ENCODE measurements at regions not wholly inside any gene's neighbourhood (a gene's known extent, or its start where the extent isn't known, plus 50 kb on each side); places are given as distances from the start of the nearest gene placed in this dataset.

DNA sequence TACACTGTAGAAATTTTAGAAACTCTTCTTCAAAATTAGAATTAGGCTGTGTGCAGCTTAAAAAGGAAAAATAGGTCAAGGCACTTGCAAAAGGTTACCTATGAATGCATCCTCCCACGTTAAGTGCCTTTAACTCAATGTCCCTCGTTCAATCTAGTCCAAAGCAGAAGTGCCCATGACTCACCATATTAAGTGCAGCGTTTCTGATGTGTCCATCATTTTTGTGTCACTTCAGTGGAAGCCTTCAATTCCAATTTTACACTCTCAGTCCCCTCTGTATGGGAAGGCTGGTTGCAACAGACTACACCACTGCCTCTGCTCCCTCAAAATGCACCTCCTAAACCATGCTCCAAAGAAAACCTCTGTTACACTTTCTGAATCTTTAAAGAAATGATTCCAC, 53.4 kb downstream of the FOXB1 start:
- DNase-seq (ENCODE audit: low spot score), result no peak
- Histone ChIP-seq H3K4me3 (no peak overlapping the region), H3K27ac (no peak overlapping the region)
- TF ChIP-seq, protein P1, sequence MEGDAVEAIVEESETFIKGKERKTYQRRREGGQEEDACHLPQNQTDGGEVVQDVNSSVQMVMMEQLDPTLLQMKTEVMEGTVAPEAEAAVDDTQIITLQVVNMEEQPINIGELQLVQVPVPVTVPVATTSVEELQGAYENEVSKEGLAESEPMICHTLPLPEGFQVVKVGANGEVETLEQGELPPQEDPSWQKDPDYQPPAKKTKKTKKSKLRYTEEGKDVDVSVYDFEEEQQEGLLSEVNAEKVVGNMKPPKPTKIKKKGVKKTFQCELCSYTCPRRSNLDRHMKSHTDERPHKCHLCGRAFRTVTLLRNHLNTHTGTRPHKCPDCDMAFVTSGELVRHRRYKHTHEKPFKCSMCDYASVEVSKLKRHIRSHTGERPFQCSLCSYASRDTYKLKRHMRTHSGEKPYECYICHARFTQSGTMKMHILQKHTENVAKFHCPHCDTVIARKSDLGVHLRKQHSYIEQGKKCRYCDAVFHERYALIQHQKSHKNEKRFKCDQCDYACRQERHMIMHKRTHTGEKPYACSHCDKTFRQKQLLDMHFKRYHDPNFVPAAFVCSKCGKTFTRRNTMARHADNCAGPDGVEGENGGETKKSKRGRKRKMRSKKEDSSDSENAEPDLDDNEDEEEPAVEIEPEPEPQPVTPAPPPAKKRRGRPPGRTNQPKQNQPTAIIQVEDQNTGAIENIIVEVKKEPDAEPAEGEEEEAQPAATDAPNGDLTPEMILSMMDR (IDR thresholded peaks at IDR 0.05), result no peak

GRCh38 chr15:60059186-60059585, 55.1 kb downstream of the FOXB1 start:
- no peak for DNase-seq (ENCODE audit: low spot score)

GRCh38 chr15:60061758-60062157, 57.6 kb downstream of the FOXB1 start:
- no peak for DNase-seq (ENCODE audit: low spot score)
- Histone ChIP-seq H3K27ac (no peak overlapping the region), H3K4me3 (no peak overlapping the region)
- TF ChIP-seq, protein P1 (IDR thresholded peaks at IDR 0.05), result no peak

More at GRCh38 chr15:60059186-60059585, 55.1 kb downstream of the FOXB1 start:
- TF ChIP-seq, protein P1 (IDR thresholded peaks at IDR 0.05), result no peak
- Histone ChIP-seq H3K4me3 (no peak overlapping the region), H3K27ac (no peak overlapping the region)

- TF ChIP-seq, protein P1 (IDR thresholded peaks at IDR 0.05), result no peak
- no peak overlapping the region for H3K27ac ChIP-seq
- no peak for DNase-seq (ENCODE audit: low spot score)
- H3K4me3 ChIP-seq, result no peak overlapping the region
Measured at GRCh38 chr15:60062826-60063225, 58.7 kb downstream of the FOXB1 start.

- TF ChIP-seq, protein P1 (IDR thresholded peaks at IDR 0.05), result no peak
- no peak for DNase-seq (ENCODE audit: low spot score)
Measured at GRCh38 chr15:60065951-60066350, 61.8 kb downstream of the FOXB1 start.

DNA sequence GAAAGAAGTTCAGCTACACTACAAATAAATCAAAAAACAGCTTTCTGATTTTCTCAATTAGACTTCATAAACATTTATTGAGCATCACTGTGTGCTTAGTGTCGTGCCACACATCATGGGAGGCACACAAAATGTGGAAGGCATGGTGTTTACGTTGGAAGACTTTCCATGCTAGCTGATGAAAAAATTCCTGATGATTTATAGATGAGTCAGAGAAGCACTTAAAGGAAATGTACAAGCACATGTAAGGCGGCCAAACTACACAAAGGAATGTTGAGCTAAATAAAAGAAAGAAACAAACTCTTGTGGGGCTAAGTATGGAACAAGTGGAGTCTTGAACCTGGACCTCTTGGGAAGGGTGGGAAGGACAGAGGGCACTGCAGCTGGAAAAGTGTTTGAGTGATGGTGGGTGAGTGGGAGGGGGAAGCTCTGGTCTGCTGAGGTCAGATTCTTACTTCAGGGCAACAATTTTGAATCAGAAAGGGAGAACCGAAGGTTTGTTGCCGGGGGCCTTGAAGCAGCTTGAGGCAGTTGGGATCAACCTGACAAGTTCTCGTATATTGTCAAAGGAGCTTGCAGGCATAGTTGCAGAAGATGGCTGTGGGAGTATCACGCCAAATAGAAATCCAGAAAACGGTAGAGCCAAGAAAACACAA, 66.9 kb downstream of the FOXB1 start:
- TF ChIP-seq, protein P1 (IDR thresholded peaks at IDR 0.05), result no peak
- H3K4me3 ChIP-seq, result no peak overlapping the region
- no peak for DNase-seq (ENCODE audit: low spot score)
- no peak overlapping the region for H3K27ac ChIP-seq

More at GRCh38 chr15:60065951-60066350, 61.8 kb downstream of the FOXB1 start:
- no peak overlapping the region for H3K4me3 ChIP-seq
- no peak overlapping the region for H3K27ac ChIP-seq

DNA sequence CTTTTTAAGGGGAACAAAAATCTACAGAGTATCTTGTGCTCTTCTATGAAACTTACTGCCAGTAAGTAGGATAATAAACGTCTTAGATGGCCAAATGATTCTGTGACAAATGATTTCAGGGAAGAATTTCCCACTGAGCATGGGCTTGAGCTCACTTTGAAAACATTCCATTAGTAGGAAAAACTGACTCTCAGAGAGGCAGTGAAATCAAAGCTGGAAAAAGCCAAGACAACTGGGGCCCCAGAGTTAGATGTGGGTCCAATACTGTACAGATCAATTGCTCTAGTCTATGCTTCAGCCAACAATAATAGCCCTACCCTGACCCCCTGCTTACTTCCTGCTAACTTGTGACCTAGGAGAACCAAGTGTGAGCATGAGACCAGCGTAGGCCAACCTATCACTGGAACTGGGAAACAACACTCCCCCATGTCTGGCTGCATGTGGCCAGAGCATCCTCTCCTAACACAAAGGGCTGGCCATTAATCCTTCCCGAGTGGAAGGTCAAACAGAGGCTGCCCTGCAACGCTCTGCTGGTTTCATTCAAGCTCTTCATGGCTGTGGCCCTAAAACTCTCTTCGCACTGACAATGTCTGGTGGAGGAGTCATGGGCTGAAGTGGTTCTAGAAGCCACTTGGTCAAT, 68.8 kb downstream of the FOXB1 start:
- no peak overlapping the region for H3K27ac ChIP-seq
- TF ChIP-seq, protein P1 (IDR thresholded peaks at IDR 0.05), result no peak
- H3K4me3 ChIP-seq, result no peak overlapping the region
- DNase-seq (ENCODE audit: low spot score), result no peak
